Femur (tissue), 1 donor: ENCODE measurements at regions not wholly inside any gene's neighbourhood (a gene's known extent, or its start where the extent isn't known, plus 50 kb on each side); places are given as distances from the start of the nearest gene placed in this dataset.

ENCODE experiments used
- DNase-seq: peaks from one replicate; pipeline ENCODE4 v3.0.0-alpha.2; 2017

GRCh38 chr3:18880691-18881090, 267.6 kb upstream of the KCNH8 start:
- no peak for DNase-seq

- DNase-seq: no peak
These were observed 275.8 kb upstream of the KCNH8 start for GRCh38 chr3:18872466-18872865.

- DNase-seq: no peak
These were observed 277.7 kb upstream of the KCNH8 start for GRCh38 chr3:18870642-18871041.

- DNase-seq: no peak
These were observed 278.2 kb upstream of the KCNH8 start for GRCh38 chr3:18870074-18870640.

- no peak for DNase-seq
These were observed 279.2 kb upstream of the KCNH8 start for GRCh38 chr3:18868911-18869689.

GRCh38 chr3:18866899-18867298, 281.4 kb upstream of the KCNH8 start:
- no peak for DNase-seq

- no peak for DNase-seq
These were observed 283.2 kb upstream of the KCNH8 start for GRCh38 chr3:18864933-18865731.

- no peak for DNase-seq
These were observed 286.2 kb upstream of the KCNH8 start for GRCh38 chr3:18862077-18862476.

- DNase-seq: no peak
These were observed 287.2 kb upstream of the KCNH8 start for GRCh38 chr3:18861137-18861536.

GRCh38 chr3:18853269-18853668, 295.0 kb upstream of the KCNH8 start:
- no peak for DNase-seq

GRCh38 chr3:18847583-18848197, 300.6 kb upstream of the KCNH8 start:
- no peak for DNase-seq

GRCh38 chr3:18843983-18844382, 304.3 kb upstream of the KCNH8 start:
- DNase-seq: no peak

- no peak for DNase-seq
These were observed 305.1 kb upstream of the KCNH8 start for GRCh38 chr3:18843188-18843587.

- no peak for DNase-seq
These were observed 306.6 kb upstream of the KCNH8 start for GRCh38 chr3:18841422-18842343.

- DNase-seq: no peak
These were observed 307.7 kb upstream of the KCNH8 start for GRCh38 chr3:18840535-18841137.

- no peak for DNase-seq
These were observed 309.6 kb upstream of the KCNH8 start for GRCh38 chr3:18838758-18839157.

GRCh38 chr3:18837137-18837755, 311.1 kb upstream of the KCNH8 start:
- no peak for DNase-seq

GRCh38 chr3:18835021-18835420, 313.3 kb upstream of the KCNH8 start:
- DNase-seq: no peak

- DNase-seq: no peak
These were observed 318.2 kb upstream of the KCNH8 start for GRCh38 chr3:18830087-18830486.

GRCh38 chr3:18828637-18829036, 319.7 kb upstream of the KCNH8 start:
- DNase-seq: no peak

- DNase-seq: no peak
These were observed 320.6 kb upstream of the KCNH8 start for GRCh38 chr3:18827664-18828063.
